K562 (cell line): ENCODE measurements at regions not wholly inside any gene's neighbourhood (a gene's known extent, or its start where the extent isn't known, plus 50 kb on each side); places are given as distances from the start of the nearest gene placed in this dataset.

Source experiments
- ARID1B ChIP-seq: fragments of 450-650 bp; IDR thresholded peaks from 2 replicates; pipeline ENCODE4 v1.6.1; 2016; ENCODE audit warnings: antibody characterized with exemption, mild to moderate bottlenecking, inconsistent platforms
- ATF2 ChIP-seq: sonication (generic); formaldehyde crosslinking; IDR thresholded peaks from 2 replicates; pipeline ENCODE4 v1.8.1; 2022; ENCODE audit warnings: missing genetic modification reagents
- FOXP1 ChIP-seq: sonication (generic); formaldehyde crosslinking; IDR thresholded peaks from 2 replicates; pipeline ENCODE4 v1.8.0; 2022; ENCODE audit warnings: mild to moderate bottlenecking, missing genetic modification reagents
- PHF8 ChIP-seq: fragments of 200-600 bp; sonication (generic); IDR thresholded peaks from 2 replicates; pipeline ENCODE4 v1.6.1; 2012; ENCODE audit warnings: mixed run types, mild to moderate bottlenecking, inconsistent platforms, low read length, moderate library complexity, borderline replicate concordance
- PKNOX1 ChIP-seq: fragments of 450-650 bp; IDR thresholded peaks from 2 replicates; pipeline ENCODE4 v1.6.1; 2016
- POLR2B ChIP-seq: fragments of 450-650 bp; IDR thresholded peaks from 2 replicates; pipeline ENCODE4 v1.6.1; 2018; ENCODE audit warnings: low read depth; ENCODE audit not compliant: partially characterized antibody
- PTBP1 ChIP-seq: fragments of 200-400 bp; formaldehyde crosslinking; IDR thresholded peaks from 2 replicates; pipeline ENCODE4 v1.6.1; 2017; ENCODE audit warnings: low read depth, low read length
- TFAP4 ChIP-seq: sonication (generic); formaldehyde crosslinking; IDR thresholded peaks from 2 replicates; pipeline ENCODE4 v1.8.0; 2022; ENCODE audit warnings: missing genetic modification reagents, mild to moderate bottlenecking, moderate library complexity, borderline replicate concordance
- ZNF232 ChIP-seq: sonication (generic); formaldehyde crosslinking; IDR thresholded peaks from 2 replicates; pipeline ENCODE4 v1.8.0; 2022; ENCODE audit warnings: mild to moderate bottlenecking, missing genetic modification reagents
- ZNF316 ChIP-seq: fragments of 450-650 bp; IDR thresholded peaks from 2 replicates; pipeline ENCODE4 v1.6.1; 2016
- TF ChIP-seq, protein P1 (sequence below): fragments of 250-450 bp; sonication (Bioruptor Pico); IDR thresholded peaks from 2 replicates; pipeline ENCODE4 v1.5.0; 2022; ENCODE audit warnings: mild to moderate bottlenecking
- TF ChIP-seq, protein P2 (sequence below): fragments of 450-650 bp; formaldehyde crosslinking; conservative IDR thresholded peaks from 2 replicates; pipeline ENCODE4 v1.4.0; 2022; ENCODE audit warnings: mild to moderate bottlenecking, missing genetic modification characterization
- TF ChIP-seq, protein P3 (sequence below), 2 experiments: IDR thresholded peaks; 2 replicates each; pipeline ENCODE4 v1.6.1; 2012; ENCODE audit warnings: improper control_type of control experiment in 2 of 2, low read depth in 2 of 2, low read length in 2 of 2, borderline replicate concordance in 1 of 2

DNA sequence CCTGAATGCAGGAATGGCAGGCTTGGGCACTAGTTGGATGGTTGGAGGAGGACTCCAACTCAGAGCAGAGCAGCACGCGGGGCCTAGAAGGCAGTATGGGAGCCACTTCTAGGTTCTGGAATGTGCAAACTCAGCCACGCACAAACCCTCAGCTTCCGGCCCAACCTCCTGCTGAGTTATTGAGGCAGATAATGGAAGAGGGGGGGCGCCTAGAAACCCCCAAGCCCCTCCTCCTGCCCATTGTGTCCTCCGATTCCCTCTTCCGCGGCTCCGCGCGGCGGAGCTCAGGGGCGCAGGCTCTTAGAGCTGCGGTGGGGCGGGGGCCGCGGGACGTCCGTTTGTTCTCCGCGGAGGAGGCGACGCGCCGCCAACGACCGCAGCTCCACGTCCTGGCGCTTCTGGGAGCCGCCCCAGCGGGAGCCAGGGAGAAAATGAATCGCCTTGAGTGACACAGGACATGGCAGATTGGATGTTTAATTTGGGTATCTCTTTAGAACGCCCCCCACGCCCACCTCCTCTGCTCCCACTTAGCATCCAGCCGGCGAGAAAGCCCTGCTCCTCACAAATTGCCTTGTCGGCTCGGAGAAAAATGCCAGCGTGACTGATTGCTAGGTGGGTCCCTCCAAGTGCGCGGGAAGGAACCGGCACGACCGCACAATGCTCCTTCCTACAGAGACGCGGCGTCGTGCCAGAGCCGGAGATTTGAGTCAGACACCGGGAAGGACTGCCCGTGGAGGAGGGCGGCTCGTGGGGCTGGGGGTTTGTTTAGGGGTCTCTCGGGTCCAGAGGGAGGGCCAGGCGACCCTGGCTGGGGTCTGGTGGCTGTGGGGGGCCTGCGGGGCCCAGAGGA lies 144.6 kb downstream of the NECTIN1 start (continued):
- TF ChIP-seq TFAP4 (peak; percentile 67; the same call in 1 of the 2 replicates), POLR2B (no peak), FOXP1 (CRISPR knock-in tag) (peak; percentile 97), ARID1B (peak; percentile 66; the same call in 1 of the 2 replicates), PTBP1 (peak; percentile 79; the same call in 1 of the 2 replicates), PKNOX1 (peak; percentile 86), ZNF316 (peak; percentile 73; the same call in 1 of the 2 replicates), PHF8 (peak; percentile 39; the same call in 1 of the 2 replicates), ATF2 (0 out of 2 replicates have a peak, but pooled peaks have one; percentile 31), ZNF232 (peak; percentile 92)
- TF ChIP-seq, protein P1, sequence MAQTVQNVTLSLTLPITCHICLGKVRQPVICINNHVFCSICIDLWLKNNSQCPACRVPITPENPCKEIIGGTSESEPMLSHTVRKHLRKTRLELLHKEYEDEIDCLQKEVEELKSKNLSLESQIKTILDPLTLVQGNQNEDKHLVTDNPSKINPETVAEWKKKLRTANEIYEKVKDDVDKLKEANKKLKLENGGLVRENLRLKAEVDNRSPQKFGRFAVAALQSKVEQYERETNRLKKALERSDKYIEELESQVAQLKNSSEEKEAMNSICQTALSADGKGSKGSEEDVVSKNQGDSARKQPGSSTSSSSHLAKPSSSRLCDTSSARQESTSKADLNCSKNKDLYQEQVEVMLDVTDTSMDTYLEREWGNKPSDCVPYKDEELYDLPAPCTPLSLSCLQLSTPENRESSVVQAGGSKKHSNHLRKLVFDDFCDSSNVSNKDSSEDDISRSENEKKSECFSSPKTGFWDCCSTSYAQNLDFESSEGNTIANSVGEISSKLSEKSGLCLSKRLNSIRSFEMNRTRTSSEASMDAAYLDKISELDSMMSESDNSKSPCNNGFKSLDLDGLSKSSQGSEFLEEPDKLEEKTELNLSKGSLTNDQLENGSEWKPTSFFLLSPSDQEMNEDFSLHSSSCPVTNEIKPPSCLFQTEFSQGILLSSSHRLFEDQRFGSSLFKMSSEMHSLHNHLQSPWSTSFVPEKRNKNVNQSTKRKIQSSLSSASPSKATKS (CRISPR knock-in tag), result no peak
- TF ChIP-seq, protein P2, sequence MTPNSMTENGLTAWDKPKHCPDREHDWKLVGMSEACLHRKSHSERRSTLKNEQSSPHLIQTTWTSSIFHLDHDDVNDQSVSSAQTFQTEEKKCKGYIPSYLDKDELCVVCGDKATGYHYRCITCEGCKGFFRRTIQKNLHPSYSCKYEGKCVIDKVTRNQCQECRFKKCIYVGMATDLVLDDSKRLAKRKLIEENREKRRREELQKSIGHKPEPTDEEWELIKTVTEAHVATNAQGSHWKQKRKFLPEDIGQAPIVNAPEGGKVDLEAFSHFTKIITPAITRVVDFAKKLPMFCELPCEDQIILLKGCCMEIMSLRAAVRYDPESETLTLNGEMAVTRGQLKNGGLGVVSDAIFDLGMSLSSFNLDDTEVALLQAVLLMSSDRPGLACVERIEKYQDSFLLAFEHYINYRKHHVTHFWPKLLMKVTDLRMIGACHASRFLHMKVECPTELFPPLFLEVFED, result no peak
- TF ChIP-seq, protein P3, sequence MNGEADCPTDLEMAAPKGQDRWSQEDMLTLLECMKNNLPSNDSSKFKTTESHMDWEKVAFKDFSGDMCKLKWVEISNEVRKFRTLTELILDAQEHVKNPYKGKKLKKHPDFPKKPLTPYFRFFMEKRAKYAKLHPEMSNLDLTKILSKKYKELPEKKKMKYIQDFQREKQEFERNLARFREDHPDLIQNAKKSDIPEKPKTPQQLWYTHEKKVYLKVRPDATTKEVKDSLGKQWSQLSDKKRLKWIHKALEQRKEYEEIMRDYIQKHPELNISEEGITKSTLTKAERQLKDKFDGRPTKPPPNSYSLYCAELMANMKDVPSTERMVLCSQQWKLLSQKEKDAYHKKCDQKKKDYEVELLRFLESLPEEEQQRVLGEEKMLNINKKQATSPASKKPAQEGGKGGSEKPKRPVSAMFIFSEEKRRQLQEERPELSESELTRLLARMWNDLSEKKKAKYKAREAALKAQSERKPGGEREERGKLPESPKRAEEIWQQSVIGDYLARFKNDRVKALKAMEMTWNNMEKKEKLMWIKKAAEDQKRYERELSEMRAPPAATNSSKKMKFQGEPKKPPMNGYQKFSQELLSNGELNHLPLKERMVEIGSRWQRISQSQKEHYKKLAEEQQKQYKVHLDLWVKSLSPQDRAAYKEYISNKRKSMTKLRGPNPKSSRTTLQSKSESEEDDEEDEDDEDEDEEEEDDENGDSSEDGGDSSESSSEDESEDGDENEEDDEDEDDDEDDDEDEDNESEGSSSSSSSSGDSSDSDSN (IDR thresholded peaks at IDR 0.05; ENCODE audit: borderline replicate concordance in 1 of 2, low read depth in 2 of 2, low read length in 2 of 2), result peak; percentile 21 to 63; a peak in 1 of 4 replicates
